HEK293 (cell line): ENCODE measurements at regions not wholly inside any gene's neighbourhood (a gene's known extent, or its start where the extent isn't known, plus 50 kb on each side); places are given as distances from the start of the nearest gene placed in this dataset.

Experiments used
- CTCF ChIA-PET: fragments of 350-600 bp; formaldehyde crosslinking; extraction: SDS; loops from one replicate; lab custom pipeline; 2021; ENCODE audit warnings: antibody characterized with exemption; lab: Yijun Ruan, JAX
- POLR2A ChIA-PET: fragments of 300-600 bp; formaldehyde crosslinking; extraction: SDS; loops from one replicate; lab custom pipeline; 2020; ENCODE audit warnings: antibody characterized with exemption, inconsistent platforms; lab: Yijun Ruan, JAX
- H3K27ac ChIP-seq: fragments of 200-500 bp; sonication (Bioruptor generic); 2 replicates; pipeline ENCODE4 v1.5.1; 2014; ENCODE audit warnings: low read depth, low read length, control low read depth, inconsistent platforms; ENCODE audit errors: extremely low read depth
- H3K36me3 ChIP-seq, 2 experiments: fragments of 200-500 bp in 1 of 2; sonication (Bioruptor generic) in 1 of 2; 1 replicate in 1 of 2; 2 replicates in 1 of 2; pipeline ENCODE4 v1.5.1; 2014 to 2017; ENCODE audit warnings: inconsistent platforms in 2 of 2, low read length in 2 of 2; ENCODE audit not compliant: control insufficient read depth in 2 of 2, insufficient read depth in 1 of 2
- H3K4me1 ChIP-seq: fragments of 200-500 bp; sonication (Bioruptor generic); 2 replicates; pipeline ENCODE4 v1.5.1; 2014; ENCODE audit warnings: mild to moderate bottlenecking, low read length, inconsistent platforms; ENCODE audit not compliant: control insufficient read depth, insufficient read depth
- H3K4me3 ChIP-seq: 2 replicates; pipeline ENCODE4 v1.5.1; 2011; ENCODE audit warnings: low read depth, mild to moderate bottlenecking, control low read depth, low read length, moderate library complexity
- H3K9me3 ChIP-seq: fragments of 200-500 bp; sonication (Bioruptor generic); 2 replicates; pipeline ENCODE4 v1.5.1; 2014; ENCODE audit warnings: low read depth, low read length, inconsistent platforms; ENCODE audit not compliant: control insufficient read depth, insufficient read depth
- HOXA7 ChIP-seq: sonication (generic); formaldehyde crosslinking; IDR thresholded peaks from 2 replicates; pipeline ENCODE4 v1.8.1; 2022; ENCODE audit warnings: missing genetic modification reagents, borderline replicate concordance
- WT1 ChIP-seq: fragments of 450-650 bp; formaldehyde crosslinking; IDR thresholded peaks from 2 replicates; pipeline ENCODE4 v1.5.1; 2016; ENCODE audit warnings: missing biosample characterization, missing genetic modification characterization
- ZBTB1 ChIP-seq: fragments of 450-650 bp; formaldehyde crosslinking; IDR thresholded peaks from 2 replicates; pipeline ENCODE4 v1.5.1; 2016; ENCODE audit warnings: missing biosample characterization, missing genetic modification characterization
- ZBTB17 ChIP-seq: fragments of 450-650 bp; formaldehyde crosslinking; IDR thresholded peaks from 2 replicates; pipeline ENCODE4 v1.5.1; 2016; ENCODE audit warnings: missing biosample characterization, missing genetic modification characterization
- ZFHX2 ChIP-seq: fragments of 450-650 bp; formaldehyde crosslinking; conservative IDR thresholded peaks from 2 replicates; pipeline ENCODE4 v1.5.1; 2016; ENCODE audit warnings: missing biosample characterization, missing genetic modification characterization
- ZNF239 ChIP-seq: fragments of 450-650 bp; formaldehyde crosslinking; IDR thresholded peaks from 2 replicates; pipeline ENCODE4 v1.5.1; 2016; ENCODE audit warnings: missing biosample characterization, missing genetic modification characterization
- ZNF248 ChIP-seq: fragments of 450-650 bp; formaldehyde crosslinking; IDR thresholded peaks from 2 replicates; pipeline ENCODE4 v1.5.1; 2017; ENCODE audit warnings: missing biosample characterization, missing genetic modification characterization
- ZNF341 ChIP-seq: fragments of 450-650 bp; formaldehyde crosslinking; IDR thresholded peaks from 2 replicates; pipeline ENCODE4; 2016; ENCODE audit warnings: low read depth, missing biosample characterization, missing genetic modification characterization
- ZNF394 ChIP-seq: fragments of 450-650 bp; formaldehyde crosslinking; IDR thresholded peaks from 2 replicates; pipeline ENCODE4 v1.5.1; 2016; ENCODE audit warnings: missing biosample characterization, missing genetic modification characterization, mild to moderate bottlenecking, moderate library complexity, borderline replicate concordance
- ZNF433 ChIP-seq: fragments of 450-650 bp; formaldehyde crosslinking; IDR thresholded peaks from 2 replicates; pipeline ENCODE4 v1.5.1; 2016; ENCODE audit warnings: missing biosample characterization, missing genetic modification characterization, low read depth
- ZNF529 ChIP-seq: fragments of 450-650 bp; formaldehyde crosslinking; IDR thresholded peaks from 2 replicates; pipeline ENCODE4 v1.5.1; 2017; ENCODE audit warnings: missing genetic modification characterization, missing biosample characterization; ENCODE audit not compliant: insufficient replicate concordance
- ZNF561 ChIP-seq: fragments of 450-650 bp; IDR thresholded peaks from 2 replicates; pipeline ENCODE4 v1.5.1; 2018; ENCODE audit warnings: missing biosample characterization, missing genetic modification characterization, borderline replicate concordance
- ZNF785 ChIP-seq: fragments of 450-650 bp; formaldehyde crosslinking; IDR thresholded peaks from 2 replicates; pipeline ENCODE4 v1.5.1; 2016; ENCODE audit warnings: missing biosample characterization, missing genetic modification characterization
- ZXDB ChIP-seq: fragments of 450-650 bp; formaldehyde crosslinking; IDR thresholded peaks from 2 replicates; pipeline ENCODE4 v1.5.1; 2016; ENCODE audit warnings: missing biosample characterization, missing genetic modification characterization
- TF ChIP-seq, protein P1 (sequence below): fragments of 450-650 bp; formaldehyde crosslinking; IDR thresholded peaks from 2 replicates; pipeline ENCODE4 v1.5.1; 2016; ENCODE audit warnings: missing biosample characterization, missing genetic modification characterization
- TF ChIP-seq, protein P2 (sequence below): fragments of 450-650 bp; formaldehyde crosslinking; IDR thresholded peaks from 2 replicates; pipeline ENCODE4 v1.5.1; 2017; ENCODE audit warnings: missing biosample characterization, missing genetic modification characterization
- TF ChIP-seq, protein P3 (sequence below): fragments of 450-650 bp; formaldehyde crosslinking; IDR thresholded peaks from 2 replicates; pipeline ENCODE4 v1.5.0; 2017; ENCODE audit warnings: missing biosample characterization, missing genetic modification characterization, borderline replicate concordance

DNA sequence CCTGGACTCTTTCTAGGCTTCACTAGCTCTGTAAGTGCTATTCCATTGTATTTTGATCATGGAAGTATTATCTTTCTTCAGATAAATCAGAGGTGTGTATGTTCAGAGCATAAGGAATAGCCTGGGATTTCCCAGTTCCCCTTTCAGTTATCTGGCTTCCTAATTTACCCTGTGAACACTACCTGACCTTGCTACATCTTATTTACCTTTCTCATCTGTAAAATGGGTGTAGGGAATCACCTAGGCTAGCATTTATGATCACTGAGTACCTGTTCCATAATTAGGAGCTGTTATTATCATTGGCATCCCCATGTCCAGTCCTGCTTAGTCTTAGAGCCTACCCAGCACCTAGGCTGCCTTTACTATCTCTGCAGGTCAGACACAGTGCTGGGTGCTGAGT, 149.3 kb upstream of the NR2F2 start (continued):
- TF ChIP-seq ZNF561 (tag by site-specific recombination) (no peak), ZNF785 (tag by site-specific recombination) (no peak), ZBTB17 (tag by site-specific recombination) (no peak), ZNF341 (tag by site-specific recombination) (no peak), ZNF239 (tag by site-specific recombination) (no peak), ZNF433 (tag by site-specific recombination) (no peak)
- TF ChIP-seq, protein P1, sequence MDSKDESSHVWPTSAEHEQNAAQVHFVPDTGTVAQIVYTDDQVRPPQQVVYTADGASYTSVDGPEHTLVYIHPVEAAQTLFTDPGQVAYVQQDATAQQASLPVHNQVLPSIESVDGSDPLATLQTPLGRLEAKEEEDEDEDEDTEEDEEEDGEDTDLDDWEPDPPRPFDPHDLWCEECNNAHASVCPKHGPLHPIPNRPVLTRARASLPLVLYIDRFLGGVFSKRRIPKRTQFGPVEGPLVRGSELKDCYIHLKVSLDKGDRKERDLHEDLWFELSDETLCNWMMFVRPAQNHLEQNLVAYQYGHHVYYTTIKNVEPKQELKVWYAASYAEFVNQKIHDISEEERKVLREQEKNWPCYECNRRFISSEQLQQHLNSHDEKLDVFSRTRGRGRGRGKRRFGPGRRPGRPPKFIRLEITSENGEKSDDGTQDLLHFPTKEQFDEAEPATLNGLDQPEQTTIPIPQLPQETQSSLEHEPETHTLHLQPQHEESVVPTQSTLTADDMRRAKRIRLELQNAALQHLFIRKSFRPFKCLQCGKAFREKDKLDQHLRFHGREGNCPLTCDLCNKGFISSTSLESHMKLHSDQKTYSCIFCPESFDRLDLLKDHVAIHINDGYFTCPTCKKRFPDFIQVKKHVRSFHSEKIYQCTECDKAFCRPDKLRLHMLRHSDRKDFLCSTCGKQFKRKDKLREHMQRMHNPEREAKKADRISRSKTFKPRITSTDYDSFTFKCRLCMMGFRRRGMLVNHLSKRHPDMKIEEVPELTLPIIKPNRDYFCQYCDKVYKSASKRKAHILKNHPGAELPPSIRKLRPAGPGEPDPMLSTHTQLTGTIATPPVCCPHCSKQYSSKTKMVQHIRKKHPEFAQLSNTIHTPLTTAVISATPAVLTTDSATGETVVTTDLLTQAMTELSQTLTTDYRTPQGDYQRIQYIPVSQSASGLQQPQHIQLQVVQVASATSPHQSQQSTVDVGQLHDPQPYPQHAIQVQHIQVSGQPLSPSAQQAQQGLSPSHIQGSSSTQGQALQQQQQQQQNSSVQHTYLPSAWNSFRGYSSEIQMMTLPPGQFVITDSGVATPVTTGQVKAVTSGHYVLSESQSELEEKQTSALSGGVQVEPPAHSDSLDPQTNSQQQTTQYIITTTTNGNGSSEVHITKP (tag by site-specific recombination): no peak
- TF ChIP-seq, protein P2, sequence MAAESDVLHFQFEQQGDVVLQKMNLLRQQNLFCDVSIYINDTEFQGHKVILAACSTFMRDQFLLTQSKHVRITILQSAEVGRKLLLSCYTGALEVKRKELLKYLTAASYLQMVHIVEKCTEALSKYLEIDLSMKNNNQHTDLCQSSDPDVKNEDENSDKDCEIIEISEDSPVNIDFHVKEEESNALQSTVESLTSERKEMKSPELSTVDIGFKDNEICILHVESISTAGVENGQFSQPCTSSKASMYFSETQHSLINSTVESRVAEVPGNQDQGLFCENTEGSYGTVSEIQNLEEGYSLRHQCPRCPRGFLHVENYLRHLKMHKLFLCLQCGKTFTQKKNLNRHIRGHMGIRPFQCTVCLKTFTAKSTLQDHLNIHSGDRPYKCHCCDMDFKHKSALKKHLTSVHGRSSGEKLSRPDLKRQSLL: no peak

DNA sequence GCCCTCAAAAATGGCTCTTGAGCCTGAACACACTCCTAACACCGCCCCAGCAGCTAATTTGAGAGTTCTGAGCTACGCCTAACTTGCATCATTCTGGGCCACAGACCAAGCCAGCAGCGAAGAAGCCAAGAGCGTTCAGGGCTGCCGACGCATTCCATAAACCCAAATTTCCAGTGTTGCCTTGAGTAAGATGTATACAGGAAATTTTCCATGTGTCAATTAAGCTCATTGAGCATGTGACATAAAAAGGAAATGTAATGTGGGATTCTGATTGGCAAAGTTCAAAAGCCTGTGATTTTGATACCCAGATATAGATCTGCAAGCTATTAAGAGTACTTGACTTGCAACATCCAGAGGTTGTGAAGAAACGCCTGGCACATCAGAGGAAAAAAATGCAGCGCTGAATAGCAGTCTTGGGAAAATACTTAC, 148.6 kb upstream of the NR2F2 start:
- H3K4me3 ChIP-seq: no peak overlapping the region
- ChIA-PET CTCF (no interaction called here), POLR2A (no interaction called here)
- no peak overlapping the region for H3K27ac ChIP-seq
- no peaks in the 10 kb centered on the region for H3K36me3 ChIP-seq
- TF ChIP-seq WT1 (tag by site-specific recombination) (no peak), ZNF529 (tag by site-specific recombination) (no peak), ZNF433 (tag by site-specific recombination) (no peak), HOXA7 (no peak), ZFHX2 (no peak), ZNF394 (tag by site-specific recombination) (no peak), ZNF248 (tag by site-specific recombination) (no peak), ZXDB (tag by site-specific recombination) (no peak), ZBTB1 (tag by site-specific recombination) (no peak)
- TF ChIP-seq, protein P3, sequence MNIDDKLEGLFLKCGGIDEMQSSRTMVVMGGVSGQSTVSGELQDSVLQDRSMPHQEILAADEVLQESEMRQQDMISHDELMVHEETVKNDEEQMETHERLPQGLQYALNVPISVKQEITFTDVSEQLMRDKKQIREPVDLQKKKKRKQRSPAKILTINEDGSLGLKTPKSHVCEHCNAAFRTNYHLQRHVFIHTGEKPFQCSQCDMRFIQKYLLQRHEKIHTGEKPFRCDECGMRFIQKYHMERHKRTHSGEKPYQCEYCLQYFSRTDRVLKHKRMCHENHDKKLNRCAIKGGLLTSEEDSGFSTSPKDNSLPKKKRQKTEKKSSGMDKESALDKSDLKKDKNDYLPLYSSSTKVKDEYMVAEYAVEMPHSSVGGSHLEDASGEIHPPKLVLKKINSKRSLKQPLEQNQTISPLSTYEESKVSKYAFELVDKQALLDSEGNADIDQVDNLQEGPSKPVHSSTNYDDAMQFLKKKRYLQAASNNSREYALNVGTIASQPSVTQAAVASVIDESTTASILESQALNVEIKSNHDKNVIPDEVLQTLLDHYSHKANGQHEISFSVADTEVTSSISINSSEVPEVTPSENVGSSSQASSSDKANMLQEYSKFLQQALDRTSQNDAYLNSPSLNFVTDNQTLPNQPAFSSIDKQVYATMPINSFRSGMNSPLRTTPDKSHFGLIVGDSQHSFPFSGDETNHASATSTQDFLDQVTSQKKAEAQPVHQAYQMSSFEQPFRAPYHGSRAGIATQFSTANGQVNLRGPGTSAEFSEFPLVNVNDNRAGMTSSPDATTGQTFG (tag by site-specific recombination): no peak
- peaks cover 2% of the 10 kb centered on the region; the same call in 1 of the 2 replicates for H3K4me1 ChIP-seq
- no peaks in the 10 kb centered on the region for H3K9me3 ChIP-seq
